Endodermal cell (in vitro differentiated cells): ENCODE measurements at regions not wholly inside any gene's neighbourhood (a gene's known extent, or its start where the extent isn't known, plus 50 kb on each side); places are given as distances from the start of the nearest gene placed in this dataset.

ENCODE experiments used
- DNase-seq: peaks from one replicate; pipeline ENCODE4 v3.0.0-alpha.2; 2017
- H3K27ac ChIP-seq: 2 replicates; pipeline ENCODE4 v1.5.1; 2013; ENCODE audit warnings: mild to moderate bottlenecking, low read depth, low read length, moderate library complexity
- H3K27me3 ChIP-seq: 2 replicates; pipeline ENCODE4 v1.6.1; 2013; ENCODE audit warnings: mild to moderate bottlenecking, low read length, moderate library complexity; ENCODE audit not compliant: insufficient read depth, control insufficient read depth, poor library complexity, severe bottlenecking
- H3K36me3 ChIP-seq: 2 replicates; pipeline ENCODE4 v1.7.0; 2013; ENCODE audit warnings: mild to moderate bottlenecking, low read length, moderate library complexity; ENCODE audit not compliant: control insufficient read depth, insufficient read depth
- H3K4me1 ChIP-seq: one replicate; pipeline ENCODE4 v1.7.0; 2013; ENCODE audit warnings: low read length; ENCODE audit not compliant: control insufficient read depth, insufficient read depth
- H3K4me3 ChIP-seq: 2 replicates; pipeline ENCODE4 v1.5.1; 2013; ENCODE audit warnings: mild to moderate bottlenecking, low read length, moderate library complexity
- H3K9ac ChIP-seq: 2 replicates; pipeline ENCODE4 v1.6.1; 2013; ENCODE audit warnings: mild to moderate bottlenecking, low read length, moderate library complexity; ENCODE audit not compliant: poor library complexity, severe bottlenecking; ENCODE audit errors: extremely low read depth
- H3K9me3 ChIP-seq: 2 replicates; pipeline ENCODE4 v1.6.1; 2013; ENCODE audit warnings: mild to moderate bottlenecking, low read length, moderate library complexity; ENCODE audit not compliant: control insufficient read depth
- H3K27ac Mint-ChIP-seq: 2 replicates; pipeline ENCODE4 v1.8.0; 2020; ENCODE audit warnings: mixed read lengths
- H3K27me3 Mint-ChIP-seq: 2 replicates; pipeline ENCODE4 v1.8.0; 2021; ENCODE audit warnings: mild to moderate bottlenecking, mixed read lengths; ENCODE audit not compliant: insufficient read depth
- H3K36me3 Mint-ChIP-seq: 2 replicates; pipeline ENCODE4 v1.8.0; 2020; ENCODE audit warnings: low read depth, mixed read lengths
- H3K4me1 Mint-ChIP-seq: 2 replicates; pipeline ENCODE4 v1.8.0; 2020; ENCODE audit warnings: mixed read lengths
- H3K4me3 Mint-ChIP-seq: 2 replicates; pipeline ENCODE4 v1.8.0; 2020; ENCODE audit warnings: mild to moderate bottlenecking, moderate library complexity, mixed read lengths
- H3K9me3 Mint-ChIP-seq: 2 replicates; pipeline ENCODE4 v1.8.0; 2020; ENCODE audit warnings: mild to moderate bottlenecking, mixed read lengths
- CTCF ChIP-seq: fragments of 200-600 bp; sonication (generic); conservative IDR thresholded peaks from 2 replicates; pipeline ENCODE4 v1.5.0; 2021; ENCODE audit warnings: antibody characterized with exemption, mild to moderate bottlenecking
- WGBS, 2 experiments: methylation state at CpG; one replicate each; pipeline versions ENCODE4 v1.1.5 to v1.1.7; 2013; ENCODE audit warnings: missing lambda C conversion rate in 2 of 2, mixed read lengths in 1 of 2; ENCODE audit not compliant: insufficient coverage in 1 of 2, insufficient read length in 1 of 2; 5-methylcytosine and 5-hydroxymethylcytosine counted together

GRCh38 chr11:70549796-70550195 is 151.5 kb downstream of the CTTN start:
- H3K4me3 ChIP-seq, result no peak overlapping the region
- H3K9me3 ChIP-seq, result no peaks in the 10 kb centered on the region
- Mint-ChIP-seq H3K27ac (no peak overlapping the region), H3K27me3 (no peaks in the 10 kb centered on the region), H3K4me3 (no peak overlapping the region), H3K9me3 (no peaks in the 10 kb centered on the region), H3K4me1 (peaks cover 14% of the 10 kb centered on the region), H3K36me3 (no peaks in the 10 kb centered on the region)
- H3K27me3 ChIP-seq, result no peaks in the 10 kb centered on the region
- H3K4me1 ChIP-seq, result no peaks in the 10 kb centered on the region
- TF ChIP-seq CTCF, result no peak
- WGBS, 2 experiments, result 92 to 98% methylated on average over 9 to 11 of the region's 11 CpGs
- H3K9ac ChIP-seq, result no peak overlapping the region
- no peak overlapping the region for H3K27ac ChIP-seq
- no peaks in the 10 kb centered on the region for H3K36me3 ChIP-seq
- no peak for DNase-seq

DNA sequence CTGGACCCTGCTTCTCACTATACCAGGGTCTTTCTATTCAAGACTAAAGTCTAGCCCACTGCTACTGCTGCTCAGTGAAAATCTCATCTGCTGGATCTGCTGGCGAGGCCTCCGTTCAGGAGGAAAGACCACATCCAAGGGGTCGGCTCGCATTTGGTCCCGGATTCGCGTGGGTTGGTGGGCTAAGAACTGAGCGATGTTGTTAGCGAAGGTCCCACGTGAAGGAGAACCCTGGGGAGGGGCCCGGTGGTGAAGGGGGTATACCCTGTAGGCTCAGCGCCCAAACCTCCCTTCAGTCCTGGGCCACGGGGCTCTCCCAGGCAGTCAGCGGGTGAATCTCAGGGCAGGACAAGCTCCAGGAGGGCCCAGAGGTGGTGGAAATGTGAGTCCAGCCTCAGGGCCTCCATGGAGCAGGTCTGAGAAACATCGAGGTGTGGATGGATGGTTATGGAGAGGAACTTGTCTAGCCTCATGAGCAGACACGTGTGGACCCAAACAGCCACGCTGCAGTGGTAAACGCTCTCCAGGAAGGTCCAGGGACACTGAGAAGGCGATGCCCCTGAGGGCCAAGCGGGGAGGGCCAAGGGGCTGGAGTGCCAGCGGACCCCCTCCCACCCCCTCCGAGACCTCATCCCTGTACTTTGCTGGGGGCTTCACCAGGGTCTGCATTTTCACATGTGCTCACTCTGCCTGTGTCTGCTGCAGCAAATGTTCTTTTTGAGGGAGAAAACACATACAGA is 152.3 kb downstream of the CTTN start:
- Histone ChIP-seq H3K27me3 (no peaks in the 10 kb centered on the region), H3K36me3 (no peaks in the 10 kb centered on the region), H3K4me3 (no peak overlapping the region), H3K9ac (no peak overlapping the region), H3K4me1 (no peaks in the 10 kb centered on the region), H3K9me3 (no peaks in the 10 kb centered on the region), H3K27ac (no peak overlapping the region)
- no peak for TF ChIP-seq CTCF
- DNase-seq, result no peak
- Mint-ChIP-seq H3K36me3 (no peaks in the 10 kb centered on the region), H3K9me3 (no peaks in the 10 kb centered on the region), H3K27me3 (no peaks in the 10 kb centered on the region), H3K4me3 (no peak overlapping the region), H3K4me1 (peaks cover 14% of the 10 kb centered on the region), H3K27ac (no peak overlapping the region)
- 93 to 94% methylated on average over 18 to 22 of the region's 22 CpGs for WGBS, 2 experiments

- no peaks in the 10 kb centered on the region for H3K9me3 Mint-ChIP-seq
- H3K27ac Mint-ChIP-seq, result peak overlapping the region; percentile 6
- Histone ChIP-seq H3K27me3 (no peaks in the 10 kb centered on the region), H3K36me3 (no peaks in the 10 kb centered on the region), H3K4me1 (no peaks in the 10 kb centered on the region), H3K27ac (peak overlapping the region; percentile 52), H3K4me3 (no peak overlapping the region), H3K9me3 (no peaks in the 10 kb centered on the region), H3K9ac (no peak overlapping the region)
- TF ChIP-seq CTCF, result no peak
- peak; percentile 80 for DNase-seq
- WGBS, 2 experiments, result 81 to 86% methylated on average over 15 to 23 of the region's 23 CpGs
- no peak overlapping the region for H3K4me3 Mint-ChIP-seq
- no peaks in the 10 kb centered on the region for H3K36me3 Mint-ChIP-seq
- peaks cover 9% of the 10 kb centered on the region for H3K4me1 Mint-ChIP-seq
- H3K27me3 Mint-ChIP-seq, result no peaks in the 10 kb centered on the region
Observed at GRCh38 chr11:70551351-70552166, 153.2 kb downstream of the CTTN start.
